Islet of Langerhans (tissue), 1 donor: ENCODE measurements at regions not wholly inside any gene's neighbourhood (a gene's known extent, or its start where the extent isn't known, plus 50 kb on each side); places are given as distances from the start of the nearest gene placed in this dataset.

Experiments used
- FAIRE-seq: peaks from one replicate; lab custom pipeline; 2011; peaks lifted over from hg19 to GRCh38; lab: Jason Lieb, UNC

DNA sequence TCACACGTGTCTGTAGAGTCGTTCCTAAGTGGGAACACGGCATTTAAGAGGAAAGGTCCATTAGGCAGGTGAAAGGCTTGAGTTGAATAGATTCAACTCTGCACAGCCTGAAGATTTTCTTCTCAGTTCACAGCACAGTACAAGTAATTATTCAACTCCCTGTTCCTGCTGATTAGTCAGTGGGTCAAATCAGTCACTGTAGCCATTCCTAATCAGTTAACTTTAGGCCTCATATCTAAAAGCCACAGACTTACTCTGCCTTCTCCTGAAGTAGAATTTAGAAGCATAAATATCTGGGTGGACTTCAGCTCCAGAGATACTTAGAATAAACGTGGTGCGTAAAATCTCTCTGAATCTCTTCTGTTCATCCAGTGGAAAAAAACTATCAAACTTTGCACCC lies 872.4 kb downstream of the C6orf118 start:
- FAIRE-seq = no peak

DNA sequence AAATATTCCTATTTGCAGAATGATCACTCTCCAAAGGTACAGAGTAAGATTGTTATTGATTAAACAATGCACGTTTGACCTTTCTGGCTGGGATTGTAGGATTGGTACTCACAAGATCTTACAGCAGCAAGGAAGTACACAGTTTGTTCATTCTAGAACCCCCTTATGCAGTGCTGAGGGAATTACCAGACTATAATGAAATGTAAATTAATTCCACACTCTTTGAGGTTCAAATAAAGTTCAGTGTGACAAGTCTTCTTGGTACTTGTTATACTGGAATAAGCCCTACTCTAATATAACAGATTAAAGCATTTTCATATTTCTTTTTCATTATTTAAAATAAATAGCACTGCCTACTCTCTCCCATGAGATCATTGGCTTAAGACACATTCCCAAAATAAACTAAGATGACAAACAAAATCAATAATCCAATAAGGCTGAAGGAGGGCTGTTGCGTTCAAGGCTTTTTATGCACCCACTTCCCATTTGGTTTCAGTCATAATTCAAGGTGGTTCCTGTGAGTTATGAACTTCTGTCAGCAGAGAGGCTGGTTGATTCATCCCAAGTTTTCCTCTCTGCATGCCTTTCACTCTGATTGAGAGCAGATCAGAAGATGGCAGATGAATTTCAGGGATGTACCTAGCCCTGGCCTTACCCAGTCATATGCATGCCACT lies 881.5 kb downstream of the C6orf118 start:
- no peak for FAIRE-seq

DNA sequence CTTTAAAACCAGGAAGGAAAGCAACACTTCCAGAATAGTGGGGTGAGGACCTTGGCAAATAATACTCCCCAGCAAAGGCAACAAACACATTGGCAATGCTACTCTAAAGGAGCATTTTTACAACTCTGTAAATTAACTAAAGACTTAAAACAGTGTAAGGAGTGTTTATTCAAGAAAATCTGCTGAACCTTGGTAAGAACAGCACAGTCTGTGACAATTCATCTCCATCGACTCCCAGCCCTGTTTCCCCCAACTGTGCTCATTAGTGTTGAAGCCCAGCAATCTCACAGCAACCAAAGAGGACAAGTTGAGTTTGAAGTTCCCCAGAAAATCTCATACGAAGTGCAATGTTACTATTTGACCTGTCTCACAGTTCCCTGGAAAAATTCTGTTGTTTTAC lies 884.9 kb downstream of the C6orf118 start:
- no peak for FAIRE-seq

GRCh38 chr6:164419099-164419498 lies 890.3 kb downstream of the C6orf118 start:
- no peak for FAIRE-seq

DNA sequence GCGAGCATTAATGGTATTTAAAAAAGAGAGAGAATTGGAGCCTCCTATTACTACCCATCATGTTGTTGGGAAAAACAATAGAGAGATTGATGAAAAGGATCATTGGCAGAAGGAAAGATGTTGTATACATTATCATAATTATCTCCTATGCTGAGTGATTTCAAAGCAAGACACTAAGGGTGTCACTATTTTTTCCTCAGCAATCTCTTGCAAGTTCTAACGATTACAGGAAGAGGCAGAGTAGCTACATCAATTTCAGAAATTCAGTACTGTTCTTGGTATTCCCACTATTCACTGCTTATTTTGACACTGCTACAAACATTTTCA lies 891.2 kb downstream of the C6orf118 start:
- no peak for FAIRE-seq

- no peak for FAIRE-seq
Measured at GRCh38 chr6:164417537-164418261, 891.7 kb downstream of the C6orf118 start.

GRCh38 chr6:164415832-164416563 lies 893.4 kb downstream of the C6orf118 start:
- FAIRE-seq = no peak

- no peak for FAIRE-seq
Measured at GRCh38 chr6:164414695-164415094, 894.7 kb downstream of the C6orf118 start.

DNA sequence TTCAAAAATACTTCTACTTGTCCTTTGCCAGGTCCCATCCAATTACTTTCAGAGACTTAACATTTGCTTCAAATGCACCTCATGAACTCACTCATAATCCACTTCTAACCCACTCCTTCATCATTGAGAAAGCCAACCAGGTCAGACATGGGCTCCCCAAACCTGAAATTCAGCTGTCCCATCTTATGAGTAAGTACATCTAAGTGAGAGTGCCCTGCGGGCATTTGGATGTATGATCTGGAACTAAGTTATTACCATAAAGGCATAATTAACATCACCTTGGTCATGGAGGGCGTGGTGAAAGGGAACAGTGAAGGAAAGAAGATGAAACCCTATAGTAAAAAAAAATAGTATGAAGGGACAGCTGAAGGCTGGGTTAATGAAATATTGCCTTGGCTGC lies 896.8 kb downstream of the C6orf118 start:
- FAIRE-seq = no peak

- FAIRE-seq = no peak
Measured at GRCh38 chr6:164410017-164410416, 899.4 kb downstream of the C6orf118 start.

DNA sequence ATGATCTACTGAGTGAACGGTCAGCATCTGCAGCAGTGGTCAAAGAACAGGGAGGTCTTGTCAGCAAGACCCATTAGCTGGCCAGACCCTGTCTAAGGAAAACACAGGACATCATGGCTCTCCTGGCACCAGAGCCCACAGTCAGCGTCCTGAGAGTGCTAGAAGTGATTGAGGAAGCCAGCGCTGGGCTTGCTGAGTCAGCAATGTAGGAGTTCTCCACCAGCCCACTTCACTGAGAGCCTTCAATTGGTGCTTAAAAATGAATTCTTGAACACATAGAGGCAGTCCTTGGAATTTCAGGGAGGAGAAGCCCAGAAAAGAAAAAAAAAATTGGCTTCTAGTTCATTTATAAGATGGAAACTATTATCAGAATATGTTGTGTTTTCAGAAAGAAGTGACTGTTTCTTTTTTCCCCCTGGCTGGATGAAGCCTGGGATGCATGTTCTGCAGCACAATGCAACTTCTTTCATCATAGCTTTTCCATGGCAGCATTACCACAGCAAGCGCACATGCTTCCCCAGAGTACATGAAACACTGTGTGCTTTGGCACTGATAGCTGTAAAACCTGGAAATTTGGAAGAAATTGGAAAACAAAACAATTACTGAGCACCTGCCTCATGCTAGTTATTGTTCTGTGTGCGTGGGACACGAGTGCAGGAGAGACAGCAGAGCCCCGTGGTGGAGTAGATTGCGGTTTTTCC lies 899.9 kb downstream of the C6orf118 start:
- FAIRE-seq = no peak

- FAIRE-seq = no peak
Measured at GRCh38 chr6:164408868-164409267, 900.5 kb downstream of the C6orf118 start.

- no peak for FAIRE-seq
Measured at GRCh38 chr6:164404812-164405488, 904.5 kb downstream of the C6orf118 start.

GRCh38 chr6:164401871-164402270 lies 907.5 kb downstream of the C6orf118 start:
- FAIRE-seq = no peak

DNA sequence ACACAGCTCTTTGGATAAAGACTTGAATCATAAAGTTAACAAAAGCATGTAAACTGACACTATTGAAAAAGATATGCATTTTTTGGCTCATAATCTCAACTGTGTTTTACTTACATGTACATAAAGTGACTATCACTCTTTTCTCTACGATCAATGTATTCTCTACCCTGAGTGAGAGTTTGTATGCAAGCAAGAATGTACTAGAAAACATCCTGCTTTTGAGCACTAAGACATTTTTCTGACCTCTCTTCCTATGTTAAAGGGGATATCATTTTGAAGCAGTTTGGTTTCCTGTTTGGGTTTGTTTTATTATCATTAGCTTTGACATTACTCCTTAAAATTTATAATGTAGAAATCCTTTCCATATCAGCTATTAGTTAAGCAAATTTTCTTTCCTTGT lies 910.8 kb downstream of the C6orf118 start:
- no peak for FAIRE-seq

GRCh38 chr6:164396071-164397047 lies 913.0 kb downstream of the C6orf118 start:
- peak; percentile 27 for FAIRE-seq

GRCh38 chr6:164379795-164380194 lies 929.6 kb downstream of the C6orf118 start:
- FAIRE-seq = no peak

DNA sequence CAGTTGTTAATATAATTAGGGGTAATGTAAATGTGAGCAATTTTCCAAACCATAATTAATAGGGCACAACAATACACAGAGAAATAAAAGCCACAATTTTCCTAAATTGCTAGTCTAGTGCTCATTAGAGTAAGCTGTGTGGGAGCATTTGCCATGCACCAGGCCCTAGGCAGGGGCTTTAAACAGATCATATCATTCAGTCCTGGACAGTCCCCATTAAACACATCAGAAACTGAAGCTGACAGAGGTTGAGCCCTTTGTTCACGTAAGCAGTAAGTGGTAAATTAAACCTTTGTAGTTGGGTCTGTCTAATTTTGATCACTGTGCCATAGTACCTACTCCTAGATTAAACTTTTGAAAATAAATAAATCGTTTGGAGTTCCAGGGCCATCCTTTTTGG lies 931.1 kb downstream of the C6orf118 start:
- no peak for FAIRE-seq

DNA sequence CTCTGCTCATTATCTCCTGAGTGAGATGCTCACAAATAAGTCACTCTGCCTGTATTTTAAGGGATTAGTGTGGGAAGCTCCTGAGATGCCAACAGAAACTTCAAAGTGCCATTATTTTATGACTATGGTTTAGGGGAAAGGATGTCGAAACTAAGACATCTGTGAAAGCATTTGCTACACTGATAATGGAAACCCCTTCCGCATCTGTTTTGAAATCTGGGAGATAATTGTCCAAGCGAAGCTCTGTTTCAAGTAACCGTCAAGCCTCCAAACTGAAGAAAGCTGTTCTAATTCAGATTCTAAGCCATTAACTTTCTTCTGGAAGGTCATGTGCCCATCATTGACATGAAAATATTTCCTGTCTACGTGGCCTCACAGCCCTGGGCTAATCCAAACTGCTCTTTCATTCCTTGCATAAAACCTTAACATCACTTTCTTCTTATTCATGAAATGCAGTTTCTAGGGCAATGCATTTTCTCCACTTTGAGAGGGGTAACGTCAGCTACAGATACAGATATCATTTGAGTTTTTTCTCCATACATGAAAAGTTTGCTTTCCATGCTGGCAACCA lies 932.0 kb downstream of the C6orf118 start:
- no peak for FAIRE-seq

GRCh38 chr6:164370773-164371172 lies 938.6 kb downstream of the C6orf118 start:
- no peak for FAIRE-seq

- FAIRE-seq = no peak
Measured at GRCh38 chr6:164359441-164359840, 944.9 kb downstream of the QKI start.
